Choroid plexus epithelial cell (primary cell): ENCODE measurements at regions not wholly inside any gene's neighbourhood (a gene's known extent, or its start where the extent isn't known, plus 50 kb on each side); places are given as distances from the start of the nearest gene placed in this dataset.

Experiments used
- DNase-seq: peaks from one replicate; pipeline ENCODE4 v3.0.0-alpha.2; 2010; ENCODE audit warnings: low read depth
- H3K4me3 ChIP-seq: 2 replicates; pipeline ENCODE4 v1.5.1; 2011; ENCODE audit warnings: low read depth, mild to moderate bottlenecking, control low read depth, low read length, moderate library complexity
- CTCF ChIP-seq: conservative IDR thresholded peaks from 2 replicates; pipeline ENCODE4 v1.5.1; 2011; ENCODE audit warnings: low read depth, mild to moderate bottlenecking, control low read depth, inconsistent platforms, low read length, moderate library complexity

- no peak overlapping the region for H3K4me3 ChIP-seq
- DNase-seq = no peak
- no peak for TF ChIP-seq CTCF
These were observed 163.2 kb upstream of the ADAMTS16 start for GRCh38 chr5:4976902-4977301.

- no peak for DNase-seq
- H3K4me3 ChIP-seq = no peak overlapping the region
- TF ChIP-seq CTCF = no peak
These were observed 162.6 kb upstream of the ADAMTS16 start for GRCh38 chr5:4977416-4978110.

GRCh38 chr5:4980201-4980600 lies 159.9 kb upstream of the ADAMTS16 start:
- H3K4me3 ChIP-seq = no peak overlapping the region
- no peak for TF ChIP-seq CTCF
- no peak for DNase-seq

- H3K4me3 ChIP-seq = no peak overlapping the region
- TF ChIP-seq CTCF = no peak
These were observed 158.5 kb upstream of the ADAMTS16 start for GRCh38 chr5:4981608-4982007.

GRCh38 chr5:4983701-4984100 lies 156.4 kb upstream of the ADAMTS16 start:
- TF ChIP-seq CTCF = no peak
- no peak overlapping the region for H3K4me3 ChIP-seq
- no peak for DNase-seq

More at GRCh38 chr5:4981608-4982007, 158.5 kb upstream of the ADAMTS16 start:
- no peak for DNase-seq

- DNase-seq = no peak
- no peak overlapping the region for H3K4me3 ChIP-seq
- no peak for TF ChIP-seq CTCF
These were observed 155.7 kb upstream of the ADAMTS16 start for GRCh38 chr5:4984461-4984860.

- no peak overlapping the region for H3K4me3 ChIP-seq
- no peak for DNase-seq
- TF ChIP-seq CTCF = no peak
These were observed 152.7 kb upstream of the ADAMTS16 start for GRCh38 chr5:4987431-4987830.
